OCI-LY3 (cell line): ENCODE measurements at regions not wholly inside any gene's neighbourhood (a gene's known extent, or its start where the extent isn't known, plus 50 kb on each side); places are given as distances from the start of the nearest gene placed in this dataset.

ENCODE experiments used
- H2AFZ ChIP-seq: fragments of 200-600, 300-600 bp; shearing (Covaris generic); 2 replicates; pipeline ENCODE4 v1.6.0; 2014; ENCODE audit warnings: antibody characterized with exemption, low read depth, low read length
- H3K27ac ChIP-seq: fragments of 200-600, 300-600 bp; sonication (generic); 2 replicates; pipeline ENCODE4 v1.5.1; 2014; ENCODE audit warnings: mild to moderate bottlenecking, low read length, moderate library complexity, mixed read lengths
- H3K27me3 ChIP-seq: fragments of 200-600, 300-600 bp; sonication (generic); 2 replicates; pipeline ENCODE4 v1.6.1; 2014; ENCODE audit warnings: low read depth, low read length, mixed read lengths
- H3K36me3 ChIP-seq: fragments of 200-600, 300-600 bp; sonication (generic); replicated peaks from 2 replicates; pipeline ENCODE3; 2014; ENCODE audit warnings: low read depth, low read length, mixed read lengths
- H3K4me1 ChIP-seq: fragments of 300-600, 200-600 bp; sonication (generic); 2 replicates; pipeline ENCODE4 v1.6.1; 2014; ENCODE audit warnings: low read length, mixed read lengths
- H3K4me2 ChIP-seq: fragments of 200-600, 300-600 bp; sonication (generic); 2 replicates; pipeline ENCODE4 v1.6.1; 2014; ENCODE audit warnings: low read length, mixed read lengths
- H3K4me3 ChIP-seq: fragments of 300-600, 200-600 bp; sonication (generic); 2 replicates; pipeline ENCODE4 v1.5.1; 2014; ENCODE audit warnings: antibody characterized with exemption, mild to moderate bottlenecking, low read length, moderate library complexity
- H3K79me2 ChIP-seq: fragments of 300-600, 200-600 bp; shearing (Covaris generic); 2 replicates; pipeline ENCODE4 v1.6.1; 2014; ENCODE audit warnings: mild to moderate bottlenecking, low read length, mixed read lengths
- H3K9ac ChIP-seq: fragments of 300-600, 200-600 bp; shearing (Covaris generic); 2 replicates; pipeline ENCODE4 v1.6.0; 2014; ENCODE audit warnings: mild to moderate bottlenecking, low read length, moderate library complexity
- H3K9me3 ChIP-seq: fragments of 200-600, 300-600 bp; shearing (Covaris generic); 2 replicates; pipeline ENCODE4 v1.6.1; 2014; ENCODE audit warnings: low read length, mixed read lengths; ENCODE audit not compliant: insufficient read depth
- H4K20me1 ChIP-seq: fragments of 200-600, 300-600 bp; sonication (generic); 2 replicates; pipeline ENCODE4 v1.6.1; 2016; ENCODE audit warnings: low read length, mixed read lengths; ENCODE audit not compliant: insufficient read depth
- CTCF ChIP-seq: fragments of 200-600, 300-600 bp; sonication (generic); IDR thresholded peaks from 2 replicates; pipeline ENCODE4 v1.5.1; 2014; ENCODE audit warnings: antibody characterized with exemption, low read length, low read depth
- EZH2phosphoT487 ChIP-seq: fragments of 200-600 bp; shearing (Covaris generic); IDR thresholded peaks from 2 replicates; pipeline ENCODE4 v1.6.1; 2018; ENCODE audit warnings: antibody characterized with exemption, mixed run types, low read depth

- Histone ChIP-seq H3K9ac (no peak overlapping the region), H3K4me3 (no peak overlapping the region), H3K27ac (no peak overlapping the region), H3K79me2 (no peaks in the 10 kb centered on the region), H2AFZ (no peak overlapping the region), H3K4me2 (no peak overlapping the region), H3K36me3 (no peaks in the 10 kb centered on the region), H3K27me3 (no peaks in the 10 kb centered on the region; the same call in 1 of the 2 replicates), H3K9me3 (no peaks in the 10 kb centered on the region), H4K20me1 (no peaks in the 10 kb centered on the region), H3K4me1 (no peaks in the 10 kb centered on the region)
- no peak for TF ChIP-seq CTCF
- no peak for TF ChIP-seq EZH2phosphoT487
Measured at GRCh38 chr10:6716516-6716915, 136.4 kb upstream of the PRKCQ start.

GRCh38 chr10:6713716-6714115 lies 133.6 kb upstream of the PRKCQ start:
- Histone ChIP-seq H3K9ac (no peak overlapping the region), H3K4me2 (no peak overlapping the region), H3K4me3 (no peak overlapping the region), H2AFZ (no peak overlapping the region), H3K79me2 (no peaks in the 10 kb centered on the region), H3K27me3 (no peaks in the 10 kb centered on the region; the same call in 1 of the 2 replicates), H3K27ac (no peak overlapping the region), H3K36me3 (no peaks in the 10 kb centered on the region), H3K4me1 (no peaks in the 10 kb centered on the region), H4K20me1 (no peaks in the 10 kb centered on the region), H3K9me3 (no peaks in the 10 kb centered on the region)
- no peak for TF ChIP-seq EZH2phosphoT487
- no peak for TF ChIP-seq CTCF

- Histone ChIP-seq H3K36me3 (no peaks in the 10 kb centered on the region), H3K4me3 (no peak overlapping the region), H3K4me1 (no peaks in the 10 kb centered on the region), H3K9me3 (no peaks in the 10 kb centered on the region), H2AFZ (no peak overlapping the region), H4K20me1 (no peaks in the 10 kb centered on the region), H3K79me2 (no peaks in the 10 kb centered on the region), H3K27me3 (no peaks in the 10 kb centered on the region), H3K4me2 (no peak overlapping the region), H3K27ac (no peak overlapping the region), H3K9ac (no peak overlapping the region)
- TF ChIP-seq CTCF (no peak), EZH2phosphoT487 (no peak)
Measured at GRCh38 chr10:6713120-6713519, 133.0 kb upstream of the PRKCQ start.

- no peak overlapping the region for H3K27ac ChIP-seq
- H3K4me1 ChIP-seq = no peaks in the 10 kb centered on the region
Measured at GRCh38 chr10:6711881-6712280, 131.8 kb upstream of the PRKCQ start.

More at GRCh38 chr10:6711881-6712280, 131.8 kb upstream of the PRKCQ start:
- Histone ChIP-seq H3K9ac (no peak overlapping the region), H2AFZ (no peak overlapping the region), H3K27me3 (no peaks in the 10 kb centered on the region), H3K4me3 (no peak overlapping the region), H4K20me1 (no peaks in the 10 kb centered on the region), H3K4me2 (no peak overlapping the region), H3K36me3 (no peaks in the 10 kb centered on the region), H3K79me2 (no peaks in the 10 kb centered on the region), H3K9me3 (no peaks in the 10 kb centered on the region)
- TF ChIP-seq CTCF (no peak), EZH2phosphoT487 (no peak)
